ENCODE measurements at regions not wholly inside any gene's neighbourhood (a gene's known extent, or its start where the extent isn't known, plus 50 kb on each side); places are given as distances from the start of the nearest gene placed in this dataset.
"Not testable (repeated sequence)": the region's sequence is repeated elsewhere in the genome, so short reads cannot be mapped to it uniquely, and the experiment has no call there.

GRCh38 chr14:86790408-86791364 is 1202.3 kb downstream of the GALC start:
- DNase-seq = no peak

GRCh38 chr14:86788224-86788623 is 1204.8 kb downstream of the GALC start:
- DNase-seq = no peak

GRCh38 chr14:86787717-86788116 is 1205.3 kb downstream of the GALC start:
- no peak for DNase-seq

GRCh38 chr14:86782092-86782580 is 1210.8 kb downstream of the GALC start:
- no peak for DNase-seq

- no peak for DNase-seq
Observed at GRCh38 chr14:86780876-86781510, 1212.0 kb downstream of the GALC start.

- DNase-seq = no peak
Observed at GRCh38 chr14:86780461-86780860, 1212.5 kb downstream of the GALC start.

GRCh38 chr14:86779416-86779815 is 1213.6 kb downstream of the GALC start:
- DNase-seq = no peak

- DNase-seq = no peak
Observed at GRCh38 chr14:86777963-86778602, 1214.9 kb downstream of the GALC start.

- DNase-seq = not testable (repeated sequence)
Observed at GRCh38 chr14:86775896-86776295, 1217.1 kb downstream of the GALC start.

- no peak for DNase-seq
Observed at GRCh38 chr14:86774916-86775315, 1218.1 kb downstream of the GALC start.

GRCh38 chr14:86772075-86772474 is 1220.9 kb downstream of the GALC start:
- DNase-seq = no peak

- no peak for DNase-seq
Observed at GRCh38 chr14:86770186-86770585, 1222.8 kb downstream of the GALC start.

- no peak for DNase-seq
Observed at GRCh38 chr14:86766469-86766868, 1226.5 kb downstream of the GALC start.

GRCh38 chr14:86761611-86762010 is 1231.4 kb downstream of the GALC start:
- DNase-seq = no peak

- no peak for DNase-seq
Observed at GRCh38 chr14:86756521-86757190, 1226.7 kb downstream of the FLRT2 start.

GRCh38 chr14:86750488-86750887 is 1220.5 kb downstream of the FLRT2 start:
- not testable (repeated sequence) for DNase-seq

GRCh38 chr14:86739761-86740160 is 1209.8 kb downstream of the FLRT2 start:
- no peak for DNase-seq

- not testable (repeated sequence) for DNase-seq
Observed at GRCh38 chr14:86731427-86731826, 1201.5 kb downstream of the FLRT2 start.

- no peak for DNase-seq
Observed at GRCh38 chr14:86723254-86723624, 1193.3 kb downstream of the FLRT2 start.

GRCh38 chr14:86722612-86723253 is 1192.8 kb downstream of the FLRT2 start:
- DNase-seq = no peak

- no peak for DNase-seq
Observed at GRCh38 chr14:86714575-86714974, 1184.6 kb downstream of the FLRT2 start.

Data from right lung (tissue), 2 donors.